Small intestine (tissue), 7 donors: ENCODE measurements at regions not wholly inside any gene's neighbourhood (a gene's known extent, or its start where the extent isn't known, plus 50 kb on each side); places are given as distances from the start of the nearest gene placed in this dataset.

Experiments used
- DNase-seq, 2 donors: peaks; one replicate each; pipeline versions ENCODE4 v3.0.0 to v3.0.0-alpha.2; 2013
- FAIRE-seq: peaks from 2 replicates; lab custom pipeline; 2012; peaks lifted over from hg19 to GRCh38; lab: Jason Lieb, UNC
- H3K27ac ChIP-seq, 3 donors: one replicate each; pipeline ENCODE4 v1.5.1; 2013; ENCODE audit warnings: low read length in 2 of 3, mild to moderate bottlenecking in 2 of 3, control low read depth in 1 of 3, inconsistent platforms in 1 of 3, low read depth in 1 of 3, moderate library complexity in 1 of 3
- H3K27me3 ChIP-seq, 3 donors: one replicate each; pipeline ENCODE4 v1.6.1; 2013; ENCODE audit warnings: low read length in 3 of 3, inconsistent platforms in 1 of 3; ENCODE audit not compliant: control insufficient read depth in 3 of 3, insufficient read depth in 3 of 3
- H3K36me3 ChIP-seq, 3 donors: one replicate each; pipeline ENCODE4 v1.6.1; 2013; ENCODE audit warnings: low read length in 3 of 3, inconsistent platforms in 1 of 3, low read depth in 1 of 3, mild to moderate bottlenecking in 1 of 3, moderate library complexity in 1 of 3; ENCODE audit not compliant: control insufficient read depth in 3 of 3, insufficient read depth in 2 of 3
- H3K4me1 ChIP-seq, 3 donors: one replicate each; pipeline ENCODE4 v1.6.1; 2013; ENCODE audit warnings: low read length in 2 of 3, inconsistent platforms in 1 of 3, low read depth in 1 of 3, mild to moderate bottlenecking in 1 of 3, moderate library complexity in 1 of 3; ENCODE audit not compliant: control insufficient read depth in 3 of 3, insufficient read depth in 2 of 3
- H3K4me3 ChIP-seq, 3 donors: one replicate each; pipeline ENCODE4 v1.5.1; 2013; ENCODE audit warnings: low read length in 3 of 3, control low read depth in 1 of 3, inconsistent platforms in 1 of 3, low read depth in 1 of 3, mild to moderate bottlenecking in 1 of 3, moderate library complexity in 1 of 3
- H3K9me3 ChIP-seq, 2 donors: one replicate each; pipeline ENCODE4 v1.6.1; 2013; ENCODE audit warnings: low read depth in 1 of 2, low read length in 1 of 2; ENCODE audit not compliant: control insufficient read depth in 2 of 2, insufficient read depth in 1 of 2
- WGBS, 3 donors: extraction: QIAGEN DNeasy Blood & Tissue Kit; methylation state at CpG; one replicate each; pipeline ENCODE4 v1.1.7; 2013; 5-methylcytosine and 5-hydroxymethylcytosine counted together
- donor health status: healthy with polysubstance abuse.
- donor health status: control.
- donor health status: control.
- donor health status: Bipolar disorder and iron deficiency.
- donor health status: healthy.

DNA sequence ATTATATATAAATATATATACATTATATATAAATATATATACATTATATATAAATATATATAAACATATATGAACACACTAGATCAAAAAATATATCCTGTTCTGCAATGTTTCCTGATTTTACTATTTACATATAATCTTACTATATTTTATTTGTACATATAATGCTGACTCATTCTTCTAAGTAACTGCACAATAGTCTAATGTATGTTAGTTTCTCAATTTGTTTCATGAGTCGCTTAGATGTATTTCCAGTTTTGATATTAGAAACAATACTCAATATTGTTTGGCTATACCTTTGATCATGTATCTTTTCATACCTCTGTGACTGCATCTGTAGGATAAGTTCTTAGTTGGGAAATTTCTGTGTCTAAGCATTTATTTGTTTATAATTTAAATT, 669.9 kb upstream of the CCDC54 start:
- Histone ChIP-seq H3K36me3 (no peaks in the 10 kb centered on the region), H3K27me3 (no peaks in the 10 kb centered on the region), H3K4me3 (no peak overlapping the region), H3K4me1 (no peaks in the 10 kb centered on the region), H3K27ac (no peak overlapping the region), H3K9me3 (no peaks in the 10 kb centered on the region)
- 51 to 87% (median 84%) methylated on average over 1 of the region's 1 CpG for WGBS, 3 donors
- DNase-seq (no peak), FAIRE-seq (no peak)

DNA sequence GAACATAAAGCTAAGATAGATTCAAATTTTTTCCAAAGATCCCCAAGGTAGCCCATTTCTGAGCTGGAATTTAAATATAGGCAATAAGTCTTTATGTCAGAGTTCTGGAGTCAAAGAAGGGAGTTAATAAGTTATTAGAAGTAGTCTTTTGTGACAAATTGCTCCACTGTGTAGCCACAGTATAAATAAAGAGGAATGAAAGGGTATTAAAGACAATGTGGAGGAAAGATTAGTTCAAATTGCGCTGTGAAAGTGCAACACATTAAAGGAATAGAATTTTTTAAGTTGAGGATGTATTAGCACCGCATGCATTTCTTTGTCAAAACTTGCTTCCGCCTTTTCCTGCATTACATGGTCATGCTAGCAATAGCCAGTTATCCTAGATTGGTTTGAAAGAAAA, 666.6 kb upstream of the CCDC54 start:
- H3K36me3 ChIP-seq, result no peaks in the 10 kb centered on the region
- H3K4me3 ChIP-seq, result no peak overlapping the region
- DNase-seq, result no peak
- FAIRE-seq, result no peak
- 86 to 92% (median 89%) methylated on average over 3 of the region's 3 CpGs for WGBS, 3 donors
- no peaks in the 10 kb centered on the region for H3K27me3 ChIP-seq
- H3K27ac ChIP-seq, result no peak overlapping the region
- no peaks in the 10 kb centered on the region for H3K9me3 ChIP-seq
- no peaks in the 10 kb centered on the region for H3K4me1 ChIP-seq

DNA sequence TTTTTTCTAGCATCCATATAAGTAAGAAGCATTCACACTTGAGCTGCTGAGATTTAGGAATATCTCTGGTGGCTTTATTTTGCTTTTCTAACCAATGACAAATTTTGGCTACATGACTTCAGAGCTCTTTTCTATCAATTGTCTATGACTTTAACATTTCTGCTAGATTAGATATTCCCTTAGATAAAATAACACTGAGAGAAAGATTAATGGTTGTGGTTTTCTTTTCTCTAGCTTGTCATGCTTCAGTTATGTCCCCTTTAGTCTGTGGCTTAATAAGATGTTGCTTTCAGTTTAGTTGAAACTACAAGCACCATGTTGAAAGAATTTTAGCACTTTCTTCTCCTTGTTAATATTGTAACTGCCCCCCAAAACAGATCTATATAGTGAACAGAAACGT, 665.6 kb upstream of the CCDC54 start:
- DNase-seq (no peak), FAIRE-seq (no peak)
- Histone ChIP-seq H3K27me3 (no peaks in the 10 kb centered on the region), H3K27ac (no peak overlapping the region), H3K4me3 (no peak overlapping the region), H3K36me3 (no peaks in the 10 kb centered on the region), H3K9me3 (no peaks in the 10 kb centered on the region), H3K4me1 (no peaks in the 10 kb centered on the region)
- WGBS, 3 donors, result 0 to 13% (median 2%) methylated on average over 1 of the region's 1 CpG

DNA sequence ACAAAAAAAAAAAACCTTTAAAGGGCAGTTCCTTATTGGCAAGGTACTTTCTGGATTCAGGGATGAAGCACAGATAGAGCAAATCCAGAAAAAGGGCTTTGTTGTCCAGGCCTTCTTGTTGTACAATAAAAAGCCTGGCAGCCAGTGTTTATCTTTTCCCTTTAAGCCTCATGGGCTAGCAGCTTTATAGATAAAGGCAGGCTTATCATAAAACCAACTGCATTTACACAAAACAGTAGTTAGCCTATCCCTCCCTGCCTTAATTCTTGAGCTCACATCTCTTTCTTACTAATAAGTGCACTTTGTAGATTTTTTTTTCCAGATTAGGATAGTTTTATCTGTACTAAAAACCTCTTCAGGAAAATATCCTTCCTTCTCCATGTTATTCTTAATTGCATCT, 662.8 kb upstream of the CCDC54 start:
- Histone ChIP-seq H3K9me3 (no peaks in the 10 kb centered on the region), H3K4me3 (no peak overlapping the region), H3K4me1 (no peaks in the 10 kb centered on the region), H3K27ac (no peak overlapping the region), H3K36me3 (no peaks in the 10 kb centered on the region), H3K27me3 (no peaks in the 10 kb centered on the region)
- FAIRE-seq (no peak), DNase-seq (no peak)

DNA sequence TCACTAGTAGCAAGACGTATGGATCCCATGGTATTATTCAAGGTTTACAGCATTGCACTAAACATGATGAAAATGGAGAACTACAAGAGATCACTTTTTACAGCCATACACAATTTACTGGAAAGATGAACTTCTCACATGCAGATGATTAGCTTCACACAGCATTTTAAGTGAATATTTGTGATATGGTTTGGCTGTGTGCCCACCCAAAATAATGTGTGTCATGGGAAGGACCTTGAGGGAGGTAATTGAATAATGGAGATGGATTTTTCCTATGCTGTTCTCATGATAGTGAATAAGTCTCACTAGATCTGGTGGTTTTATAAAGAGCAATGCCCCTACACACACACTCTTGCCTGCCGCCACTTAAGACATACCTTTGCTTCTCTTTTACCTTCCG, 662.0 kb upstream of the CCDC54 start:
- Histone ChIP-seq H3K27ac (no peak overlapping the region), H3K4me1 (no peaks in the 10 kb centered on the region), H3K9me3 (no peaks in the 10 kb centered on the region), H3K36me3 (no peaks in the 10 kb centered on the region), H3K27me3 (no peaks in the 10 kb centered on the region), H3K4me3 (no peak overlapping the region)
- no peak for FAIRE-seq
- no peak for DNase-seq
- 86 to 95% (median 94%) methylated on average over 3 of the region's 3 CpGs for WGBS, 3 donors

DNA sequence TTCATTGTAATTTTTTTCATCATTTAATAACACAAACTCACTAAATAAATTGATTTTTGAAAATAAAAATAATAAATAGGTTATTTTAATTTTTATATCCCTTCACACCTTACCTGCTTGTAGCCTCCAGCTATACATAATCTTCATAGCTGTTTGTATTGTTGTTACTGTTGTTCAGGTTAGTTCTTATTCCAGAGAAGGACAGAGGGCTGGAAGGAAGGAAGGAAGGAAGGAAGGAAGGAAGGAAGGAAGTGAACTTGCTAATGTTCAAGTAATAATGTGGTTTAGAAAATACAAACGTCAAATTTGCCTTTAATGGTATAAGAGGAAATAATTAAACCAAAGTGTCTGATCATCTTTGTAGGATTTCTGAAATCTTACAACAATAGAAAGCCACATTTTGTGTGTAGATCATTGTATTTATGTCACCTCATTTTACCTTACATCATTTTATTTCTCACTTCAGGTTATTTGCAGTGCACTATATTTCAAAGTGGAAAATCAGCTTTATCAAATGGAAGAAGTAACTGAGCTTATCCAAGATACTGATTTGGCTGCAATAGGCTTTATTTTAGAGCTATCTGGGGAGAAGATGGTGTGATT, 660.0 kb upstream of the CCDC54 start:
- no peak for FAIRE-seq
- DNase-seq, result no peak
- Histone ChIP-seq H3K4me1 (no peaks in the 10 kb centered on the region), H3K36me3 (no peaks in the 10 kb centered on the region), H3K27ac (no peak overlapping the region), H3K4me3 (no peak overlapping the region), H3K27me3 (no peaks in the 10 kb centered on the region), H3K9me3 (peaks cover 0 to 6% of the 10 kb centered on the region in 2 donors)
- WGBS, 3 donors, result 24 to 63% (median 47%) methylated on average over 1 of the region's 1 CpG

DNA sequence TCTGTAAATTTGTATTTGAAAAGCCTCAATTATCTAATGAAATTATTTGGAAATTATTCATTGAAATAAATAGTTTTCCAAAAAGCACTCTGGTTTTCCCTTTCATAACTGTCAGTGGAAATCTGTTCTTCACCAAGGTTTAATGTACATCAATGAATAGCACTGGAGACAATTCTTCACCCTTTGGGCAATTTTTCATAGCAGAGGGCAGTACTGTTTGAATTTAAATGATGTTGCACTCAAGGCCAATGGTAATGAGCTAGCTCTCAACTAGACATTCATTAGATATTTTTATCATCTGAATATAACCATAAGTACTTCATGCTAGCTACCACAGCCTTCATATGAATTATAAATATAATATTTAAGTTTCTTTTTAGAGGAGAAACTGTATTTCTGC, 658.2 kb upstream of the CCDC54 start:
- no peak for FAIRE-seq

DNA sequence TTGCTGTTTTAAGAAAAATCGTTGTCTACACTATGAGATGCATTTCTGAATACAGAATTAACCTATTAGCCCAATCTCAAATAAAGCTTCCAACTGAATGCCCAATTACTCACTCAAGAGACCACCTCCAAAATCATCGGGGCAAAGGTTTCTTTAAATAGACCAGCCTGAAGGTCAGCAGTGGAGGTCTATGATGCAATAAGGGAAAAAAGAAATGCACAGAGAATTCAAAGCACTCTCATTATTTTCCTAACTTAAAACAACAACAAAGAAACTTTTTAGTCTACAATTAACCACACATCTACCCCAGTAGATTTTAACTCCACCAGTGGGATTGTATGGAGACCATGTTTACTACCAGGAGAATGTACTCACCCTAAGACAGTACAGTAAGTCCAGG, 657.7 kb upstream of the CCDC54 start:
- DNase-seq (no peak), FAIRE-seq (no peak)
- no peaks in the 10 kb centered on the region for H3K36me3 ChIP-seq
- H3K27ac ChIP-seq, result no peak overlapping the region
- peaks cover 0 to 6% of the 10 kb centered on the region in 2 donors for H3K9me3 ChIP-seq
- no peaks in the 10 kb centered on the region for H3K4me1 ChIP-seq
- H3K4me3 ChIP-seq, result no peak overlapping the region
- WGBS, 3 donors, result 68 to 72% (median 71%) methylated on average over 2 of the region's 2 CpGs
- H3K27me3 ChIP-seq, result no peaks in the 10 kb centered on the region

More for the DNA sequence above, 658.2 kb upstream of the CCDC54 start:
- no peak overlapping the region for H3K4me3 ChIP-seq
- H3K27ac ChIP-seq, result no peak overlapping the region
- DNase-seq, result no peak
- no peaks in the 10 kb centered on the region for H3K36me3 ChIP-seq
- H3K9me3 ChIP-seq, result peaks cover 0 to 6% of the 10 kb centered on the region in 2 donors
- no peaks in the 10 kb centered on the region for H3K27me3 ChIP-seq
- H3K4me1 ChIP-seq, result no peaks in the 10 kb centered on the region

DNA sequence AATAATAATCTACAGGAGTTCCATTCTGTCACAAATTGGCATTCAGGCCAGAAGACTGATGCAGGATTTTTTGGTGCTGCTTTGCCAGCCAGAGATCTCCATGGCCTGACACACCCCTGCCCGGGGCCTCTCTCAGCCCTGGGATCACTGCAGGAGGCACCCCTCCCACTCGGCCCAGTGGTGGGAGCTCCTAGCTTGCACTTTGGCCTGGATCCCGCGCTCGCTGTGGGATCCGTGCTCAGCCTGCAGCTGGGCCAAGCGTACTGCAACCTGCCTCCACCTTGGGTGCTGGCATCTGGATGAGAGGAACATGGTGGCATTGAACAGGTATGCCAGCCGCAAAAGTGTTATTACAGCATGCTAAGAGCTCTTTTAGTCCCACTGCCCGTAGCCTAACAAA, 656.7 kb upstream of the CCDC54 start:
- Histone ChIP-seq H3K27me3 (no peaks in the 10 kb centered on the region), H3K27ac (no peak overlapping the region), H3K9me3 (peaks cover 0 to 6% of the 10 kb centered on the region in 2 donors), H3K4me1 (no peaks in the 10 kb centered on the region), H3K36me3 (no peaks in the 10 kb centered on the region), H3K4me3 (no peak overlapping the region)
- FAIRE-seq (no peak), DNase-seq (no peak)
- WGBS, 3 donors, result 88 to 93% (median 93%) methylated on average over 9 of the region's 9 CpGs
